Aorta (tissue), 5 donors: ENCODE measurements at regions not wholly inside any gene's neighbourhood (a gene's known extent, or its start where the extent isn't known, plus 50 kb on each side); places are given as distances from the start of the nearest gene placed in this dataset.
"Not testable (repeated sequence)": the region's sequence is repeated elsewhere in the genome, so short reads cannot be mapped to it uniquely, and the experiment has no call there.

ENCODE experiments used
- ATAC-seq: fragments of 200-7000 bp; cut with Tn5 transposase; one replicate; pipeline ENCODE4 v1.9.1; 2022; ENCODE audit warnings: moderate library complexity; ENCODE audit not compliant: low FRiP score
- DNase-seq, 2 donors: peaks; one replicate each; pipeline ENCODE4 v3.0.0-alpha.2; 2020
- H3K27ac ChIP-seq, 2 donors: one replicate each; pipeline ENCODE4 v1.5.1; 2013; ENCODE audit warnings: low read length in 2 of 2, mild to moderate bottlenecking in 2 of 2, moderate library complexity in 2 of 2, control low read depth in 1 of 2, inconsistent platforms in 1 of 2, low read depth in 1 of 2
- H3K27me3 ChIP-seq, 2 donors: one replicate each; pipeline ENCODE4 v1.6.1; 2013; ENCODE audit warnings: control low read depth in 1 of 2, low read length in 1 of 2, mild to moderate bottlenecking in 1 of 2, moderate library complexity in 1 of 2; ENCODE audit not compliant: insufficient read depth in 2 of 2, control insufficient read depth in 1 of 2
- H3K36me3 ChIP-seq, 2 donors: one replicate each; pipeline ENCODE4 v1.6.1; 2013; ENCODE audit warnings: control low read depth in 1 of 2, low read length in 1 of 2, mild to moderate bottlenecking in 1 of 2; ENCODE audit not compliant: insufficient read depth in 2 of 2, control insufficient read depth in 1 of 2
- H3K4me1 ChIP-seq, 2 donors: one replicate each; pipeline ENCODE4 v1.6.1; 2013; ENCODE audit warnings: low read length in 2 of 2, control low read depth in 1 of 2, mild to moderate bottlenecking in 1 of 2, moderate library complexity in 1 of 2; ENCODE audit not compliant: insufficient read depth in 2 of 2, control insufficient read depth in 1 of 2
- H3K4me3 ChIP-seq, 2 donors: one replicate each; pipeline ENCODE4 v1.5.1; 2013; ENCODE audit warnings: low read length in 2 of 2, control low read depth in 1 of 2, mild to moderate bottlenecking in 1 of 2
- H3K9me3 ChIP-seq: one replicate; pipeline ENCODE4 v1.6.1; 2013; ENCODE audit warnings: mild to moderate bottlenecking, low read length; ENCODE audit not compliant: control insufficient read depth
- WGBS, 2 donors: extraction: QIAGEN DNeasy Blood & Tissue Kit; methylation state at CpG; one replicate each; pipeline ENCODE4 v1.1.7; 2013; 5-methylcytosine and 5-hydroxymethylcytosine counted together
- intact Hi-C, 2 donors: fragments of 100-400 bp; cut with DNase I; formaldehyde crosslinking; loops; one replicate each; pipeline versions ENCODE4 v1.14.2 to v1.15.0; 2022
- donor health status: healthy with polysubstance abuse.
- donor health status: Bipolar disorder and iron deficiency.
- donor health status: DM: no; HTN: no; CAD: no.
- donor health status: DM: no; HTN: no; CAD: no.
- donor health status: DM: yes; HTN: yes; CAD: no.

- intact Hi-C loops, H3K27me3 ChIP-seq, H3K36me3 ChIP-seq, H3K4me3 ChIP-seq, ATAC-seq, H3K9me3 ChIP-seq, H3K27ac ChIP-seq, H3K4me1 ChIP-seq, DNase-seq: not testable (repeated sequence)
- 94 to 95% methylated on average over 7 of the region's 7 CpGs for whole genome bisulfite sequencing, 2 donors
These were observed 185.3 kb downstream of the COX18 start for GRCh38 chr4:72884225-72884624.

DNA sequence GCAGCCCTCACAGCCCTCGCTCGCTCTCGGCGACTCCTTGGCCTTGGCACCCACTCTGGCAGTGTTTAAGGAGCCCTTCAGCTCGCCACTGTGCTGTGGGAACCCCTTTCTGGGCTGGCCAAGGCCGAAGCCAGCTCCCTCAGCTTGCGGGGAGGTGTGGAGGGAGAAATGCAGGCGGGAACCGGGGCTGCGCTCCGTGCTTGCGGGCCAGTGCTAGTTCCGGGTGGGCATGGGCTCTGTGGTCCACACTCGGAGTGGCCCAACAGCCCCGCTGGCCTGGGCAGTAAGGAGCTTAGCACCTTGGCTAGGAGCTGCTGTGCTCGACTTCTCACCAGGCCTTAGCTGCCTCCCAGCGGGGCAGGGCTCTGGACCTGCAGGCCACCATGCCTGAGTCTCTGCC is 192.6 kb downstream of the COX18 start:
- no peaks in the 10 kb centered on the region for H3K9me3 ChIP-seq
- no peak overlapping the region for H3K4me3 ChIP-seq
- H3K4me1 ChIP-seq: peaks cover 0 to 3% of the 10 kb centered on the region in 2 donors
- H3K36me3 ChIP-seq: no peaks in the 10 kb centered on the region
- peak; percentile 50 for ATAC-seq
- 67 to 71% methylated on average over 17 of the region's 17 CpGs for WGBS, 2 donors
- H3K27me3 ChIP-seq: no peaks in the 10 kb centered on the region
- no peak overlapping the region for H3K27ac ChIP-seq
- intact Hi-C loops: no loop called here
- peak in 1 of 2 donors; percentile 73 for DNase-seq

DNA sequence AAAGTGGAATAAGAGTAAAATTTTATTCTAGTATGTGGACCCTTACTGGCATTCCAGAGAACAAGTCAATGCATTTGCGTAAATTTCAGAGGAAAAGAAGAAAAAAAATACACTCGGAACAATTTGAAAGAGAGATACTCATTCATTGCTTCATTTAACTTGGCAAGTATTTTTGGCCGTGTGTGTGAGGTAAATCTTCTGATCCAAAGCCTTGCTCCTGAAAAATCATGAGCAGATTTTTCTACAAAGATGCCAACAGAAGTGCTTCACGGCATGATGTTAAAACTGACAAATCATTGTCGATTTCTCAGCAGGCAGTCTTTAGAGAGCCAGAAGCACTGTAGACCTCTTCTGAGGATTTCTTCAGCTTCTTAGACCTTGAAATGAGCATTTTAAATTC is 194.0 kb downstream of the COX18 start:
- no peaks in the 10 kb centered on the region for H3K36me3 ChIP-seq
- H3K4me3 ChIP-seq: no peak overlapping the region
- 10 to 14% methylated on average over 5 of the region's 5 CpGs for WGBS, 2 donors
- H3K4me1 ChIP-seq: peaks cover 0 to 3% of the 10 kb centered on the region in 2 donors
- H3K27me3 ChIP-seq: no peaks in the 10 kb centered on the region
- DNase-seq: no peak
- no peaks in the 10 kb centered on the region for H3K9me3 ChIP-seq
- ATAC-seq: no peak
- H3K27ac ChIP-seq: no peak overlapping the region
- intact Hi-C loops: no loop called here

DNA sequence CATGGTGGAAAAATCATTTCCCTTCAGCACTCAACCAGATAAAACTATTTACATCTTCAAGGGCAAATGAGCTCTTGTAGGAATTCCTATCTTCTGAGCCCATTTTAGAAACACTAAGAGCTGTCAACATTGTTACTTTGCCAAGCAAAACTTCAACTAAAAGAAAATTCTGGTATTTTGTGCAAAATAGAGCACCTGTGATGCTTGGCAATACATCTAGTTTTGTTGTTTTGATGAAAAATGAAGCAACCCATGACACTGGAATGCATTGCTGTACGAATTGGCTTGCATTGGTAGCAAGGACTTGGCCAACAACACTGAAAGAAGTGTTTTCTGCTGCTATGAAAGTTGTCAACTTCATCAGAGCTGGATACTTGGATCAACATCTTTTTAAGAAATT is 194.4 kb downstream of the COX18 start:
- H3K4me3 ChIP-seq: no peak overlapping the region
- no peaks in the 10 kb centered on the region for H3K9me3 ChIP-seq
- H3K4me1 ChIP-seq: peaks cover 0 to 3% of the 10 kb centered on the region in 2 donors
- intact Hi-C loops: no loop called here
- DNase-seq (no peak), ATAC-seq (no peak)
- H3K36me3 ChIP-seq: no peaks in the 10 kb centered on the region
- H3K27ac ChIP-seq: no peak overlapping the region
- H3K27me3 ChIP-seq: no peaks in the 10 kb centered on the region
- WGBS, 2 donors: 0 to 3% methylated on average over 1 of the region's 1 CpG

DNA sequence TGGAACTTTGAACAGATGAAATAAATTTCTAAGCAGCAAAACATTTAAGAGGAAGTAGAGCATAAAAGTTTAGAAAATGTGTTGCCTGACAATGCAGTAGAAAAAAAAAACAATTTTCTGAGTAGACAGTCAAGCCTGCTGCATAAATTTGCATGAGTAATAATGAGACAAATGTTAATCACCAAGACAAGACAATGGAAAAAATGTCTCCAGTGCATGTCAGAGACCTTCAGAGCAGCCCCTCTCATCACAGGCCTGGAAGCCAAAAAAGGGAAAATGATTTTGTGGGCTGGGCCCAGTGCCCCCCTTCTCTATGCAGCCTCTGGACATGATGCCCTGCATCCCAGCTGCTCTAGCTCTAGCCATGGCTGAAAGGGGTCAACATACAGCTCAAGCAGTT is 204.6 kb downstream of the COX18 start:
- H3K9me3 ChIP-seq: peaks cover 5% of the 10 kb centered on the region
- DNase-seq (no peak), ATAC-seq (no peak)
- no peak overlapping the region for H3K27ac ChIP-seq
- no peaks in the 10 kb centered on the region for H3K27me3 ChIP-seq
- no peaks in the 10 kb centered on the region for H3K36me3 ChIP-seq
- H3K4me3 ChIP-seq: no peak overlapping the region
- H3K4me1 ChIP-seq: no peaks in the 10 kb centered on the region
- intact Hi-C loops: no loop called here

DNA sequence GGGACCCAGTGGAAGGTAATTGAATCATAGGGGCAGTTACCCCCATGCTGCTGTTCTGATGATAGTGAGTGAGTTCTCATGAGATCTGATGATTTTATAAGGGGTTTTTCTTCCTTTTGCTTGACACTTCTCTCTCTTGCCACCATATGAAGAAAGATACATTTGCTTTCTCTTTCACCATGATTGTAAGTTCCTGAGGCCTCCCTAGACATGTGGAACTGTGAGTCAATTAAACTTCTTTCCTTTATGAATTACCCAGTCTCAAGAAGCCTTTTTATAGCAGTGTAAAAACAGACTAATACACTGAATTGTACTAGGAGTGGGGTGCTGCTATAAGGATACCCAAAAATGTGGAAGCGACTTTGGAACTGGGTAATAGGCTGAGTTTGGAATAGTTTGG is 205.2 kb downstream of the COX18 start:
- H3K27ac ChIP-seq, DNase-seq, H3K4me1 ChIP-seq, H3K9me3 ChIP-seq, ATAC-seq, H3K27me3 ChIP-seq, H3K4me3 ChIP-seq, H3K36me3 ChIP-seq, intact Hi-C loops: not testable (repeated sequence)
- 95 to 98% methylated on average over 1 of the region's 1 CpG for WGBS, 2 donors

DNA sequence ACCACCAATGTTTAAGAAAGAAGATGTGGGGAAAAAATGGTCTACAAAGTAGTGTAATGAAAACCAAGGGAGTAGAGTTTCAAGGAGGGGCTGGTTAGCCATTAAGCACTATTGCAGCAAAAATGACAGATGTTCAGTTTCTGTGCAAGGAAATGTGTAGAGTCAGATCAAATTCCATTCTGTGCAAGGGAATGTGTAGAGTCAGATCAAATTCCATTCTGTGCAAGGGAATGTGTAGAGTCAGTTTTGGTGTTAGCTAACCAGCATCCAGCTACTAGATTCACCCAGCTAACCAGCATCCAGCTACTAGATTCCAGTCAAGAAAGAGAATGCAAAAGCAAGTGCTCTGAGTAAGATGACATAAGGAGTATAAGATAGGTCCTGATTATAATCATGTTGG is 208.8 kb downstream of the COX18 start:
- H3K4me3 ChIP-seq: no peak overlapping the region
- H3K36me3 ChIP-seq: no peaks in the 10 kb centered on the region
- DNase-seq: no peak
- intact Hi-C loops: no loop called here
- H3K4me1 ChIP-seq: no peaks in the 10 kb centered on the region
- no peaks in the 10 kb centered on the region for H3K27me3 ChIP-seq
- ATAC-seq: no peak
- H3K9me3 ChIP-seq: no peaks in the 10 kb centered on the region
- no peak overlapping the region for H3K27ac ChIP-seq

GRCh38 chr4:72858328-72858727 is 211.2 kb downstream of the COX18 start:
- Histone ChIP-seq H3K4me1 (no peaks in the 10 kb centered on the region), H3K27me3 (no peaks in the 10 kb centered on the region), H3K4me3 (no peak overlapping the region), H3K36me3 (no peaks in the 10 kb centered on the region), H3K9me3 (no peaks in the 10 kb centered on the region), H3K27ac (no peak overlapping the region)
- WGBS, 2 donors: 86 to 90% methylated on average over 4 of the region's 4 CpGs
- DNase-seq (no peak), ATAC-seq (no peak)
- intact Hi-C loops: no loop called here

DNA sequence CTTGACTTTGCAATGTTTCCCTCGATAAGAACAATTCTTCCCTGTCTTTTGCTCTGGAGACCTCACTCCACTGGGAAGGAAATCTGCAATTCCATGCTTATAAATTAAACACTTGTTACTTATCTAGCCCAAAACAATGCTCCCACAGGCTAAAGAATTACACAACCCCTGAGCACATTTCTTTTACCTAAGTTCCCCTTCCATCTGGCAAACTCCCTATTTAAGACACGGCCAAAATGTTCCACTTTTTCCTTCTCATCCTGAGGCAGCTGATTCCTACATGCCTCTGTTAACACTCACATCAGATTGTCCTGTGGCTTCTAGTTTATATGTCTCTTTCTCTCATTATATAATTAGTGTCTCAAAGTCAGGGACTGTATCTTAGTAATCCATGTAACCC is 211.7 kb downstream of the COX18 start:
- no peak for ATAC-seq
- Histone ChIP-seq H3K4me3 (no peak overlapping the region), H3K27ac (no peak overlapping the region), H3K9me3 (no peaks in the 10 kb centered on the region), H3K27me3 (no peaks in the 10 kb centered on the region), H3K4me1 (no peaks in the 10 kb centered on the region), H3K36me3 (no peaks in the 10 kb centered on the region)
- intact Hi-C loops: no loop called here
- 39 to 41% methylated on average over 2 of the region's 2 CpGs for WGBS, 2 donors
- DNase-seq: no peak
